Neural progenitor cell (in vitro differentiated cells): ENCODE measurements at regions not wholly inside any gene's neighbourhood (a gene's known extent, or its start where the extent isn't known, plus 50 kb on each side); places are given as distances from the start of the nearest gene placed in this dataset.

ENCODE experiments used
- DNase-seq: peaks from one replicate; pipeline ENCODE4 v3.0.0-alpha.2; 2016; ENCODE audit warnings: low spot score
- H2AFZ ChIP-seq: fragments of 200-600 bp; sonication (generic); replicated peaks from 2 replicates; pipeline ENCODE4 v1.6.1; 2016; ENCODE audit warnings: antibody characterized with exemption
- H3F3A ChIP-seq: fragments of 200-600 bp; sonication (generic); 2 replicates; pipeline ENCODE4 v1.6.1; 2016; ENCODE audit warnings: antibody characterized with exemption, low read depth
- H3K27ac ChIP-seq: fragments of 200-600 bp; sonication (generic); 2 replicates; pipeline ENCODE4 v1.5.1; 2016; ENCODE audit warnings: mild to moderate bottlenecking
- H3K27me3 ChIP-seq: fragments of 200-600 bp; sonication (generic); 2 replicates; pipeline ENCODE4 v1.6.1; 2016; ENCODE audit warnings: mild to moderate bottlenecking, moderate library complexity
- H3K36me3 ChIP-seq: fragments of 200-600 bp; sonication (generic); 2 replicates; pipeline ENCODE4 v1.5.1; 2016
- H3K4me1 ChIP-seq: fragments of 200-600 bp; sonication (generic); 2 replicates; pipeline ENCODE4 v1.6.1; 2016; ENCODE audit warnings: mixed run types
- H3K4me2 ChIP-seq: fragments of 200-600 bp; sonication (generic); 2 replicates; pipeline ENCODE4 v1.6.1; 2016
- H3K4me3 ChIP-seq: fragments of 200-600 bp; sonication (generic); 2 replicates; pipeline ENCODE4 v1.5.1; 2016
- H3K79me2 ChIP-seq: fragments of 200-600 bp; sonication (generic); 2 replicates; pipeline ENCODE4 v1.6.1; 2016; ENCODE audit warnings: low read depth
- H3K9ac ChIP-seq: fragments of 200-600 bp; sonication (generic); 2 replicates; pipeline ENCODE4 v1.6.1; 2016
- H3K9me3 ChIP-seq: fragments of 200-600 bp; sonication (generic); 2 replicates; pipeline ENCODE4 v1.5.1; 2016; ENCODE audit warnings: low read depth
- H4K20me1 ChIP-seq: fragments of 200-600 bp; sonication (generic); 2 replicates; pipeline ENCODE4 v1.6.1; 2016; ENCODE audit warnings: low read depth
- H3K27ac Mint-ChIP-seq: 3 replicates; pipeline ENCODE4 v1.8.0; 2021; ENCODE audit warnings: mixed read lengths
- H3K27me3 Mint-ChIP-seq: 2 replicates; pipeline ENCODE4 v1.8.0; 2022; ENCODE audit warnings: low read depth, mild to moderate bottlenecking, inconsistent platforms, moderate library complexity, mixed read lengths; ENCODE audit not compliant: insufficient read depth
- H3K36me3 Mint-ChIP-seq: 3 replicates; pipeline ENCODE4 v1.8.0; 2021; ENCODE audit warnings: mixed read lengths
- H3K4me1 Mint-ChIP-seq: 3 replicates; pipeline ENCODE4 v1.8.0; 2021; ENCODE audit warnings: mixed read lengths
- H3K4me3 Mint-ChIP-seq: 3 replicates; pipeline ENCODE4 v1.8.0; 2021; ENCODE audit warnings: mild to moderate bottlenecking, moderate library complexity, mixed read lengths
- H3K9me3 Mint-ChIP-seq: 3 replicates; pipeline ENCODE4 v1.8.0; 2020; ENCODE audit warnings: mixed read lengths
- CTCF ChIP-seq: fragments of 200-600 bp; sonication (generic); IDR thresholded peaks from 2 replicates; pipeline ENCODE4 v1.5.1; 2017; ENCODE audit warnings: antibody characterized with exemption, mild to moderate bottlenecking
- EZH2 ChIP-seq: fragments of 200-600 bp; sonication (generic); IDR thresholded peaks from 2 replicates; pipeline ENCODE4 v1.6.1; 2017; ENCODE audit warnings: antibody characterized with exemption, mild to moderate bottlenecking, moderate library complexity
- EZH2phosphoT487 ChIP-seq: fragments of 200-600 bp; sonication (generic); IDR thresholded peaks from 2 replicates; pipeline ENCODE4 v1.6.1; 2017; ENCODE audit warnings: antibody characterized with exemption

- Histone ChIP-seq H3K36me3 (no peaks in the 10 kb centered on the region), H4K20me1 (no peaks in the 10 kb centered on the region), H3K4me1 (no peaks in the 10 kb centered on the region), H3K27ac (no peak overlapping the region), H3K4me2 (no peak overlapping the region), H2AFZ (no peak overlapping the region), H3F3A (no peaks in the 10 kb centered on the region), H3K9me3 (peaks cover 6% of the 10 kb centered on the region), H3K9ac (no peak overlapping the region), H3K79me2 (no peaks in the 10 kb centered on the region), H3K4me3 (no peak overlapping the region), H3K27me3 (no peaks in the 10 kb centered on the region)
- Mint-ChIP-seq H3K4me3 (no peak overlapping the region), H3K36me3 (no peaks in the 10 kb centered on the region), H3K27me3 (no peaks in the 10 kb centered on the region), H3K4me1 (no peaks in the 10 kb centered on the region), H3K27ac (no peak overlapping the region), H3K9me3 (peaks cover 2% of the 10 kb centered on the region)
- DNase-seq = no peak
- TF ChIP-seq EZH2phosphoT487 = no peak
- no peak for TF ChIP-seq EZH2
- no peak for TF ChIP-seq CTCF
These were observed 60.6 kb upstream of the TMLHE start for GRCh38 chrX:155673338-155673737.

- H3K9me3 ChIP-seq = peaks cover 10% of the 10 kb centered on the region
- H2AFZ ChIP-seq = no peak overlapping the region
- H4K20me1 ChIP-seq = no peaks in the 10 kb centered on the region
- no peaks in the 10 kb centered on the region for H3K79me2 ChIP-seq
- H3K27ac ChIP-seq = no peak overlapping the region
- H3K27me3 ChIP-seq = no peaks in the 10 kb centered on the region
- no peaks in the 10 kb centered on the region for H3F3A ChIP-seq
- H3K36me3 Mint-ChIP-seq = no peaks in the 10 kb centered on the region
- TF ChIP-seq CTCF = no peak
- TF ChIP-seq EZH2phosphoT487 = no peak
- TF ChIP-seq EZH2 = no peak
- H3K4me1 Mint-ChIP-seq = no peaks in the 10 kb centered on the region
- H3K4me2 ChIP-seq = no peak overlapping the region
- H3K9me3 Mint-ChIP-seq = peaks cover 7% of the 10 kb centered on the region
- no peaks in the 10 kb centered on the region for H3K27me3 Mint-ChIP-seq
- no peak overlapping the region for H3K9ac ChIP-seq
- no peaks in the 10 kb centered on the region for H3K36me3 ChIP-seq
- no peak overlapping the region for H3K4me3 Mint-ChIP-seq
- no peak for DNase-seq
- no peak overlapping the region for H3K4me3 ChIP-seq
- H3K4me1 ChIP-seq = no peaks in the 10 kb centered on the region
- no peak overlapping the region for H3K27ac Mint-ChIP-seq
These were observed 54.0 kb upstream of the TMLHE start for GRCh38 chrX:155666741-155667140.
